ENCODE measurements at regions not wholly inside any gene's neighbourhood (a gene's known extent, or its start where the extent isn't known, plus 50 kb on each side); places are given as distances from the start of the nearest gene placed in this dataset.

DNA sequence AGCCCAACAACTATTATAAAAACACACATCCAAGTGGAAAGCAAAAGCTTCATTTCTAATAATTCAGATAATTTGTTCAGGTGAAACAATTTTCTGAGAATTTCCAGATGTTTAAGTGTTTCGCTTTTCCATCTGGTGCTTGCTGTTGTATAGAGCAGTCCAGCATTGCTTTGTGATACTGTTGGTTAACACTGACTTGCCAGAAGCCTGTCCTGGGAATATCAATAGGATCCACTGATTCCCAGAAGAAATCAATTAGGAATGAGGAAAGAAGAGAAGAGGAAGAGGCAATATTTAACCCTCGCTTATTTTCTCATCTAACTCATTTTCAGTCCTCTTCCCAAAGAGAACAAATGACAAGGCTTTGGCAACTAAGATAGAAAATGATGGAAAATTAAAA, 94.9 kb upstream of the DDIT4L start:
- TF ChIP-seq, protein P1, sequence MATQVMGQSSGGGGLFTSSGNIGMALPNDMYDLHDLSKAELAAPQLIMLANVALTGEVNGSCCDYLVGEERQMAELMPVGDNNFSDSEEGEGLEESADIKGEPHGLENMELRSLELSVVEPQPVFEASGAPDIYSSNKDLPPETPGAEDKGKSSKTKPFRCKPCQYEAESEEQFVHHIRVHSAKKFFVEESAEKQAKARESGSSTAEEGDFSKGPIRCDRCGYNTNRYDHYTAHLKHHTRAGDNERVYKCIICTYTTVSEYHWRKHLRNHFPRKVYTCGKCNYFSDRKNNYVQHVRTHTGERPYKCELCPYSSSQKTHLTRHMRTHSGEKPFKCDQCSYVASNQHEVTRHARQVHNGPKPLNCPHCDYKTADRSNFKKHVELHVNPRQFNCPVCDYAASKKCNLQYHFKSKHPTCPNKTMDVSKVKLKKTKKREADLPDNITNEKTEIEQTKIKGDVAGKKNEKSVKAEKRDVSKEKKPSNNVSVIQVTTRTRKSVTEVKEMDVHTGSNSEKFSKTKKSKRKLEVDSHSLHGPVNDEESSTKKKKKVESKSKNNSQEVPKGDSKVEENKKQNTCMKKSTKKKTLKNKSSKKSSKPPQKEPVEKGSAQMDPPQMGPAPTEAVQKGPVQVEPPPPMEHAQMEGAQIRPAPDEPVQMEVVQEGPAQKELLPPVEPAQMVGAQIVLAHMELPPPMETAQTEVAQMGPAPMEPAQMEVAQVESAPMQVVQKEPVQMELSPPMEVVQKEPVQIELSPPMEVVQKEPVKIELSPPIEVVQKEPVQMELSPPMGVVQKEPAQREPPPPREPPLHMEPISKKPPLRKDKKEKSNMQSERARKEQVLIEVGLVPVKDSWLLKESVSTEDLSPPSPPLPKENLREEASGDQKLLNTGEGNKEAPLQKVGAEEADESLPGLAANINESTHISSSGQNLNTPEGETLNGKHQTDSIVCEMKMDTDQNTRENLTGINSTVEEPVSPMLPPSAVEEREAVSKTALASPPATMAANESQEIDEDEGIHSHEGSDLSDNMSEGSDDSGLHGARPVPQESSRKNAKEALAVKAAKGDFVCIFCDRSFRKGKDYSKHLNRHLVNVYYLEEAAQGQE (IDR thresholded peaks at IDR 0.05; ENCODE audit: low read depth): no peak
- no peak for TF ChIP-seq SIN3A (IDR thresholded peaks at IDR 0.05; ENCODE audit: low read depth)
- no peak for TF ChIP-seq POLR2A (IDR thresholded peaks at IDR 0.05; ENCODE audit: borderline replicate concordance, extremely low read depth, insufficient read depth, insufficient read length)
- TF ChIP-seq TCF7L2 (IDR thresholded peaks at IDR 0.05; ENCODE audit: borderline replicate concordance, extremely low read depth, insufficient read depth, insufficient read length): no peak
- no peak for TF ChIP-seq RAD21 (IDR thresholded peaks at IDR 0.05; ENCODE audit: low read depth)
- TF ChIP-seq, protein P2, sequence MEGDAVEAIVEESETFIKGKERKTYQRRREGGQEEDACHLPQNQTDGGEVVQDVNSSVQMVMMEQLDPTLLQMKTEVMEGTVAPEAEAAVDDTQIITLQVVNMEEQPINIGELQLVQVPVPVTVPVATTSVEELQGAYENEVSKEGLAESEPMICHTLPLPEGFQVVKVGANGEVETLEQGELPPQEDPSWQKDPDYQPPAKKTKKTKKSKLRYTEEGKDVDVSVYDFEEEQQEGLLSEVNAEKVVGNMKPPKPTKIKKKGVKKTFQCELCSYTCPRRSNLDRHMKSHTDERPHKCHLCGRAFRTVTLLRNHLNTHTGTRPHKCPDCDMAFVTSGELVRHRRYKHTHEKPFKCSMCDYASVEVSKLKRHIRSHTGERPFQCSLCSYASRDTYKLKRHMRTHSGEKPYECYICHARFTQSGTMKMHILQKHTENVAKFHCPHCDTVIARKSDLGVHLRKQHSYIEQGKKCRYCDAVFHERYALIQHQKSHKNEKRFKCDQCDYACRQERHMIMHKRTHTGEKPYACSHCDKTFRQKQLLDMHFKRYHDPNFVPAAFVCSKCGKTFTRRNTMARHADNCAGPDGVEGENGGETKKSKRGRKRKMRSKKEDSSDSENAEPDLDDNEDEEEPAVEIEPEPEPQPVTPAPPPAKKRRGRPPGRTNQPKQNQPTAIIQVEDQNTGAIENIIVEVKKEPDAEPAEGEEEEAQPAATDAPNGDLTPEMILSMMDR (IDR thresholded peaks at IDR 0.05 in 2 of 3, conservative IDR thresholded peaks at IDR 0.05 in 1 of 3; ENCODE audit: borderline replicate concordance in 1 of 3, insufficient read depth in 1 of 3, low read depth in 2 of 3, low read length in 2 of 3): no peak
- TF ChIP-seq ZBTB33 (IDR thresholded peaks at IDR 0.05; ENCODE audit: extremely low read depth, insufficient replicate concordance, low read length): no peak
- no peak for TF ChIP-seq EZH2phosphoT487 (IDR thresholded peaks at IDR 0.05; ENCODE audit: borderline replicate concordance)
- TF ChIP-seq CEBPB (IDR thresholded peaks at IDR 0.05; ENCODE audit: low read depth): no peak
- TF ChIP-seq MAX (IDR thresholded peaks at IDR 0.05): no peak
